K562 (cell line): ENCODE measurements at regions not wholly inside any gene's neighbourhood (a gene's known extent, or its start where the extent isn't known, plus 50 kb on each side); places are given as distances from the start of the nearest gene placed in this dataset.

Experiments used
- CCNT2 ChIP-seq: IDR thresholded peaks from 2 replicates; pipeline ENCODE4 v1.6.1; 2011; ENCODE audit warnings: borderline replicate concordance, low read depth, mild to moderate bottlenecking, moderate library complexity, mixed read lengths, low read length; ENCODE audit not compliant: insufficient read length; ENCODE audit errors: extremely low read depth
- GTF2F1 ChIP-seq: IDR thresholded peaks from 2 replicates; pipeline ENCODE4 v1.6.1; 2011; ENCODE audit warnings: low read depth, low read length, improper control_type of control experiment
- IRF9 ChIP-seq: fragments of 450-650 bp; IDR thresholded peaks from 2 replicates; pipeline ENCODE4 v1.6.1; 2016; ENCODE audit warnings: missing biosample characterization, missing genetic modification characterization
- PYGO2 ChIP-seq: fragments of 450-650 bp; IDR thresholded peaks from 2 replicates; pipeline ENCODE4 v1.6.1; 2016; ENCODE audit warnings: mild to moderate bottlenecking, missing genetic modification characterization, moderate library complexity, missing compliant biosample characterization
- RBM14 ChIP-seq: fragments of 200-400 bp; formaldehyde crosslinking; IDR thresholded peaks from 2 replicates; pipeline ENCODE4 v1.6.1; 2018; ENCODE audit warnings: low read depth, mild to moderate bottlenecking, low read length, moderate library complexity, borderline replicate concordance; ENCODE audit not compliant: insufficient read depth
- SMARCB1 ChIP-seq: IDR thresholded peaks from 2 replicates; pipeline ENCODE4 v1.6.1; 2011; ENCODE audit warnings: improper control_type of control experiment, low read depth; ENCODE audit not compliant: insufficient read length
- SMARCC2 ChIP-seq: fragments of 450-650 bp; IDR thresholded peaks from 2 replicates; pipeline ENCODE4 v1.6.1; 2017; ENCODE audit warnings: antibody characterized with exemption, moderate library complexity, mild to moderate bottlenecking, low read depth
- U2AF2 ChIP-seq: fragments of 200-400 bp; formaldehyde crosslinking; optimal IDR thresholded peaks from 2 replicates; pipeline ENCODE3; 2017; ENCODE audit warnings: low read depth, mild to moderate bottlenecking, low read length
- ZNF592 ChIP-seq: fragments of 450-650 bp; IDR thresholded peaks from 2 replicates; pipeline ENCODE4 v1.6.1; 2017; ENCODE audit warnings: antibody characterized with exemption, mild to moderate bottlenecking

GRCh38 chr1:228872080-228872479 is 136.8 kb downstream of the RHOU start (continued):
- TF ChIP-seq GTF2F1 = no peak
- TF ChIP-seq PYGO2 (tag) = no peak
- no peak for TF ChIP-seq RBM14
- TF ChIP-seq SMARCC2 = no peak
- TF ChIP-seq ZNF592 = no peak
- no peak for TF ChIP-seq IRF9
- no peak for TF ChIP-seq U2AF2
- TF ChIP-seq SMARCB1 = no peak
- TF ChIP-seq CCNT2 = no peak
